HG03575 (cell line): ENCODE measurements at regions not wholly inside any gene's neighbourhood (a gene's known extent, or its start where the extent isn't known, plus 50 kb on each side); places are given as distances from the start of the nearest gene placed in this dataset.
"Not testable (repeated sequence)": the region's sequence is repeated elsewhere in the genome, so short reads cannot be mapped to it uniquely, and the experiment has no call there.

Source experiments
- ATAC-seq: cut with Tn5 transposase; IDR thresholded peaks from one replicate; pipeline ENCODE4 v1.9.1; 2021; ENCODE audit not compliant: unreplicated experiment, insufficient number of reproducible peaks, low FRiP score; ENCODE audit errors: extremely low read depth

- no peak for ATAC-seq
Observed at GRCh38 chr13:46498650-46499049, 54.3 kb upstream of the LRCH1 start.

GRCh38 chr13:46496086-46496485, 56.9 kb upstream of the LRCH1 start:
- ATAC-seq: no peak

GRCh38 chr13:46495651-46496050, 57.3 kb upstream of the LRCH1 start:
- ATAC-seq: no peak

GRCh38 chr13:46495066-46495465, 57.9 kb upstream of the LRCH1 start:
- no peak for ATAC-seq

DNA sequence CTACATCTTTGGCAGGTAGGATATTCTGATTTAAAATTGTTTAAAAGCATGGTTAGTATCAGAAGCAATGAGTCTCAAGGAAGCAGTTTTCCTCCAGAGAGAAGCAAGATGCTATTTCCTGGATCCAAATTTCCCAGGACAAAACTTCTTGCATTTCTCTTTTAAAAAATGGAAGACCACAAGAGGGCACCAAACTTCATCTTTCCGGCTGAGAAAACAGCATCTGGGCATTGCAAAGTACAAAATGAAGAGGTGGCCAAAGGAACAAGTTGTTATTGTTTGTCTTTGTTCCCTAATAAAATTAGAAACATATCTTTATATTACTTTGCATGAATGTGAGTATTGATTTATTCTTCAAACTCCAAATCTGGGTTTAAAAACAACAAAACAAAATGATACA, 60.0 kb upstream of the LRCH1 start:
- no peak for ATAC-seq

- no peak for ATAC-seq
Observed at GRCh38 chr13:46491641-46492040, 61.3 kb upstream of the LRCH1 start.

- not testable (repeated sequence) for ATAC-seq
Observed at GRCh38 chr13:46490713-46491112, 62.3 kb upstream of the LRCH1 start.

GRCh38 chr13:46490129-46490528, 62.8 kb upstream of the LRCH1 start:
- ATAC-seq: no peak

- ATAC-seq: no peak
Observed at GRCh38 chr13:46489586-46490023, 63.4 kb upstream of the LRCH1 start.

DNA sequence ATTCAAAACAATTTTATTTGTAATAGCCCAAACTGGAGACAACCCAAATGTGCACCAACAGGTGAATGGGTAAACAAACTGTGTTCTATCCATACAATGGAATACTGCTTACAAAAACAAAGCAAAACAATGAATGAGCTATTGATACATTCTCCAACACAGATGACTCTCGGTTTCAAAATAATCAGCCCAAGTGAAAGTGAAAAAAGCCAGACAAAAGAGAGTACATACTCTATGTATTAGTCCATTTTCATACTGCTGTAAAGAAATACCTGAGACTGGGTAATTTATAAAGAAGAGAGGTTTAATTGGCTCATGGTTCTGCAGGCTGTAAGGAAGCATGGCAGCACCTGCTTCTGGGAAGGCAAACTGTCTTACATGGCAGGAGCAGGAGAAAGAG, 65.2 kb upstream of the LRCH1 start:
- no peak for ATAC-seq

DNA sequence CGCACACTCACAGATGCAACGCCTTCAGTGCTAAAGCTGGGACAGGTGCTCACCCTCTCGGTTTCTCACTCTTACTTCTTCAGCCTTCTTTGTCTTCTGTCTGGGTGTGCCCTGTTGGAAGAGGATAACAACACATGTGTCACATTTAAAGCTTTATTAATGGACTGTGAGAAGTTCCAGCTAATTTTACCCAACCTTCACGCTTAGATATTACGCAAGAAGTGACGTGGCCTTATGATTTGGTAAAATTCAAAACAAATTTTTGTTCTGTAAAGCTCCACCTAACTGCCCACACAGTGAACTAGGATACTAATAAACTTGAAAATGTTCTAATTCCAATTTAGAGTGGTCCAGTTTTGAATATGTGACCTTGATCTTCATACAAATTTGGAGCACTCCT, 66.7 kb upstream of the LRCH1 start:
- ATAC-seq: no peak

- no peak for ATAC-seq
Observed at GRCh38 chr13:46484561-46484960, 68.4 kb upstream of the LRCH1 start.

- no peak for ATAC-seq
Observed at GRCh38 chr13:46481166-46481565, 71.8 kb upstream of the LRCH1 start.

DNA sequence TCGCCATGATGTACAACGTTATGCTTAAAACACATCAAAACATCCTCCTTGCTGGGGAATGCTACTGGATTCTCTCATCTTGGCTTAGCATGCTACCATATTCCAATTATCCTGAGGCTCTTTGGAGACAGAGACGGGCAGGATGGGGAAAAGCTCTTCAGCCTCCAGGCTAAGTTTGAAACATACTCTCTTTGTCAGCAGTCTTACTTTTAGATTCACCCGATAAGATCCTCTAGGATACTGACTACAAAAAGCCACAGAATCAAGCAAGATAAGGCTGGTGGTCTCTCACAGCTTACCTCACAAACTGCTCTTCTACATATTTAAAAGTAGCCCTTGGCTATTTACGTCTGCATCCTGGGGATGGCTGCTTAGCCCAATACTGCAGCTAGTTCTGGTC, 72.8 kb upstream of the LRCH1 start:
- ATAC-seq: no peak

DNA sequence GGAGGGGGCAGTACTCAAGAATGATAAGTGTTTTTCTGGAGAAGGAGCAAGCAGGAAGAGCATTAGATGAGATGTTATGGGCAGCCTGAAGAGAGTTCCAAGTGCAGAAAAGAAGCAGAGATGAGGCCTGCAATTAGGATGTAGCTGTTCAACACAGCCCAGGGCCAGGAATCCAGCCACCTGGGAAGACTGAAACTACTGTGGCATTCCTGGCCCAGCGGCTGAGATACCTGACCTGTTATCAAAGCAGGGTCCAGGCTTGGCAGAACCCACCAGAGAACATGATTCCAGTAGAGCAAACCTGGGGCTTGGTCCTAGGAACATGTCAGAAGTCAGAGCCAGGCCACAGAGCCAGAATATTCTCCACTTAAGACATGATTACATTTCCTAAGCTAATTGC, 73.3 kb upstream of the LRCH1 start:
- ATAC-seq: no peak

- no peak for ATAC-seq
Observed at GRCh38 chr13:46479283-46479682, 73.7 kb upstream of the LRCH1 start.

GRCh38 chr13:46478651-46479050, 74.3 kb upstream of the LRCH1 start:
- no peak for ATAC-seq

GRCh38 chr13:46476174-46476573, 76.8 kb upstream of the LRCH1 start:
- ATAC-seq: no peak

GRCh38 chr13:46475541-46475991, 77.4 kb upstream of the LRCH1 start:
- ATAC-seq: no peak

DNA sequence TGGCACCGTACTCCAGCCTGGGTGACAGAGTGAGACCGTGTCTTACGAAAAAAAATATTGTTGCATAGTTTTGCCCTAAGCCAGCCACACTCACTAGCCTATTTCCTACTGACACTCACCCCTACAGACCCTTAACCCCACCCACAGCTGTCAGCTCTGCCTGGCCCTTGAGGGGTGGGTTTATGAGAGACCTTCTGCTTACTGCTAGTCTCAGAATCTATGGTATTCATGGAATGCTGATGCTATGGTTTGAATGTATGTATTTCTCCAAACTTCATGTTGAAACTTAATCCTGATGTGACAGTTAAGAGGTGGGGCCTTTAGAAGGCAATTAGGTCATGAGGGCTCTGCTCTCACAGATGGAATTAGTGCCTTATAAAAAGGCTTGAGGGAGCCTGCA, 79.2 kb upstream of the LRCH1 start:
- ATAC-seq: no peak

DNA sequence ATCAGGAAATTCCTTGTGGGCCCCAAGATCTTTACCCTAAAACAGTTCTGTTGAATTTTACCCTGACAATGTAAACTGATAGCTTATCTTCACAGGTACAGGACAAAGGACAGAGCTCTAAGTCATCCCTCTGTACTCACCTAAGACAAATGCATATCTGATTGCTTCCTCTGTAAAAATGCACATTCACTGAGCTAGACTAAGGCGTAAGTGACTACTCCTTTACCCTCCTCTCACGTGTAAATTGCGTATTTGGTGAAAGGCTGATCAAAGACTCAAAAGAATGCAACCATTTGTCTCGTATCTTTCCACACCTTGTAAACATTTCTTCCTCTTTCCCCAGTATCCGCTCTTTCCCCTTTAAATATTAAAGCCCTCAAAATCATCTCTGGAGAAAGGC, 80.6 kb upstream of the LRCH1 start:
- ATAC-seq: no peak

DNA sequence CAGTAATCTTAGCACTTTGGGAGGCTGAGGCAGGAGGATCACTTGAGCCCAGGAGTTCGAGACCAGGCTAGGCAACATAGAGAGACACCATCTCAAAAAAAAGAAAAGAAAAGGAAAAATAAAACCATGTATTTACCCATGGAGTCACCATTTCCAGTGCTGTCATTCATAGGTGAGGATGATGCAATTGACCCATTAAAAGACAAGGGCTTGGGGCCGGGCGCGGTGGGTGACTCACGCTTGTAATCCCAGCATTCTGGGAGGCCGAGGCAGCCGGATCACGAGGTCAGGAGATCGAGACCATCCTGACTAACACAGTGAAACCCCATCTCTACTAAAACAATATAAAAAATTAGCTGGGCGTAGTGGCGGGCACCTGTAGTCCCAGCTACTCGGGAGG, 82.6 kb upstream of the RUBCNL start:
- not testable (repeated sequence) for ATAC-seq
